Tibial nerve (tissue), 3 donors: ENCODE measurements at regions not wholly inside any gene's neighbourhood (a gene's known extent, or its start where the extent isn't known, plus 50 kb on each side); places are given as distances from the start of the nearest gene placed in this dataset.

ENCODE experiments used
- POLR2A ChIP-seq, 2 donors: fragments of 450-650 bp; IDR thresholded peaks; one replicate each; pipeline ENCODE4 v1.6.1; 2017; ENCODE audit warnings: antibody characterized with exemption in 2 of 2, mild to moderate bottlenecking in 2 of 2, moderate library complexity in 2 of 2
- TF ChIP-seq, protein P1 (sequence below), 5 experiments: fragments of 200-600 bp in 3 of 5; fragments of 450-650 bp in 2 of 5; sonication (generic) in 3 of 5; IDR thresholded peaks; one replicate each; pipeline ENCODE4 v1.5.1; 2016 to 2019; ENCODE audit warnings: antibody characterized with exemption in 5 of 5, mild to moderate bottlenecking in 3 of 5, moderate library complexity in 2 of 5

DNA sequence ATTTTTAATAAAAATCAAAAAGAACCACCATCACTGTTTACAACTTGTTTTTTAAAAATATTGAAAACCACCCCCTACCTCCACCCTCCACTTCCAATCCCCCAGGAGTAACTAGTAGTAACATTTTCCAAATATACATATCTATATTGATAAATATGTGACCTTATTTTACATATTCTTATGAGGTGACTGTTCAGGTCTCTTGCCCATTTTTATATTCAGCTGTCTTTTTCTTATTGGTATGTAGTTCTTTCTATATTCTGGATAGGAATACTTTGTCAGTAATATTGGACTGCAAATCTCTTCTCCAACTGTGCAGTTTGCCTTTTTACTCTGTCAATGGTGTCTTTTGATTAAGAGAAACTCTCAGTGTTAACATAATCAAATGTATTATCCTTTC lies 59.0 kb upstream of the EIF5 start:
- TF ChIP-seq, protein P1, sequence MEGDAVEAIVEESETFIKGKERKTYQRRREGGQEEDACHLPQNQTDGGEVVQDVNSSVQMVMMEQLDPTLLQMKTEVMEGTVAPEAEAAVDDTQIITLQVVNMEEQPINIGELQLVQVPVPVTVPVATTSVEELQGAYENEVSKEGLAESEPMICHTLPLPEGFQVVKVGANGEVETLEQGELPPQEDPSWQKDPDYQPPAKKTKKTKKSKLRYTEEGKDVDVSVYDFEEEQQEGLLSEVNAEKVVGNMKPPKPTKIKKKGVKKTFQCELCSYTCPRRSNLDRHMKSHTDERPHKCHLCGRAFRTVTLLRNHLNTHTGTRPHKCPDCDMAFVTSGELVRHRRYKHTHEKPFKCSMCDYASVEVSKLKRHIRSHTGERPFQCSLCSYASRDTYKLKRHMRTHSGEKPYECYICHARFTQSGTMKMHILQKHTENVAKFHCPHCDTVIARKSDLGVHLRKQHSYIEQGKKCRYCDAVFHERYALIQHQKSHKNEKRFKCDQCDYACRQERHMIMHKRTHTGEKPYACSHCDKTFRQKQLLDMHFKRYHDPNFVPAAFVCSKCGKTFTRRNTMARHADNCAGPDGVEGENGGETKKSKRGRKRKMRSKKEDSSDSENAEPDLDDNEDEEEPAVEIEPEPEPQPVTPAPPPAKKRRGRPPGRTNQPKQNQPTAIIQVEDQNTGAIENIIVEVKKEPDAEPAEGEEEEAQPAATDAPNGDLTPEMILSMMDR (IDR thresholded peaks at IDR 0.05), result no peak
- no peak for TF ChIP-seq POLR2A (IDR thresholded peaks at IDR 0.05)
